ENCODE measurements at regions not wholly inside any gene's neighbourhood (a gene's known extent, or its start where the extent isn't known, plus 50 kb on each side); places are given as distances from the start of the nearest gene placed in this dataset.

DNA sequence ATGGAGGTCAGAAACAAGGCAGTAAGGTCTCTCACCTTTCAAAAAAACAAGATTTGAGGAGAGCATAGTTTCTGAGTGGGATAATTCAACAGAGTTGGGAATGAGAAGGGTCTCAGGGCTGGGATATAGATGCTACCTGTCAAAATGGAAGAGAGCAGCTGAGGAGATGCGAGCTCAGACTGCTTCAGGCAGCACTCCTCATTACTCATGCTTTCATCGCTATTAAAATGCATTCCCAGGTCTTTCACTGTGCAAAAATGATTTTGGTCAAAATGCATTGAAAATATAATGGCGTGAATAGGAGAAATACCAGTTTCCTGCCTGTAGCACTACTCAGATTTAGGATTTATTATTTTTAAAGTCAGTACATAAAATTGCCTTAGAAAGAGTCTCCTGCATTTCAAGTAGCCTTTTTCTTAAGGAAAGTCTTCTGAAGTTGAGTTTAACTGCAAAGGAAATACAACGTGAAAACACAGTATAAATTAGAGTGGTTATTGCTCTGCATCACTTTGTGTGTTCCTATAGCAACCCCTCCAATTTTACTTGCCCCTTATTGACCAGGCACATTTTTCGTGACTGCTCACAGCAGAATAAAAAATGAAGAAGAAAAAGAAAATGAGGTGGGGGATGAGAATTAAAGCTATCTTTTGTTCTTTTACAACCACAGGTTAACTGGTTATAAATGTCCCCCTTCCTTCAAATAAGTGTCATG, 724.8 kb upstream of the SEMA6A start:
- BruUV-seq (replicated peaks), result no TSS peak
- H2AFZ ChIP-seq (ENCODE audit: control insufficient read depth, low read depth, low read length), result no peak overlapping the region
- no peak overlapping the region for H3K9ac ChIP-seq (ENCODE audit: control insufficient read depth, insufficient read depth, low read length)
- 22% methylated on average over 5 of the region's 5 CpGs for WGBS (ENCODE audit: insufficient coverage, insufficient replicate concordance, low lambda C conversion rate, missing lambda C conversion rate)
- in situ Hi-C loops (cut with MboI) (no loop called here), intact Hi-C loops (cut with micrococcal nuclease; ENCODE audit: unreplicated experiment) (no loop called here)
- DNase-seq (ENCODE audit: low read depth, low spot score), result no peak
- H4K20me1 ChIP-seq (ENCODE audit: control insufficient read depth, insufficient read depth), result no peaks in the 10 kb centered on the region
- ChIA-PET CTCF (interaction anchor here (0.6 kb wide), 1 partner anchor 1572 kb away, joined by 3 read pairs; no protein-coding TSS in a partner anchor), POLR2A (no interaction called here), SMC1A (ENCODE audit: uncharacterized antibody, unreplicated experiment) (no interaction called here), RAD21 (ENCODE audit: unreplicated experiment) (no interaction called here)
- no peaks in the 10 kb centered on the region for H3K36me3 ChIP-seq (ENCODE audit: control insufficient read depth in 2 of 2, insufficient read depth in 2 of 2, low read length in 1 of 2)
- no peak overlapping the region for H3K4me3 ChIP-seq
- H3K4me2 ChIP-seq (ENCODE audit: control insufficient read depth, insufficient read depth), result no peak overlapping the region
- no peaks in the 10 kb centered on the region for H3K27me3 ChIP-seq (replicated peaks in 1 of 2; ENCODE audit: control insufficient read depth in 2 of 2, insufficient read depth in 2 of 2, low read length in 1 of 2)
- ATAC-seq, result no peak
- no peaks in the 10 kb centered on the region for H3K79me2 ChIP-seq (ENCODE audit: control insufficient read depth, insufficient read depth, low read length)
- no peaks in the 10 kb centered on the region for H3K9me3 ChIP-seq (replicated peaks; ENCODE audit: control insufficient read depth, insufficient read depth, low read length)
- no peaks in the 10 kb centered on the region for H3K4me1 ChIP-seq (ENCODE audit: control insufficient read depth, insufficient read depth, low read length)
- H3K27ac ChIP-seq (ENCODE audit: control insufficient read depth, insufficient read depth), result no peak overlapping the region
- no peak for FAIRE-seq
- TF ChIP-seq, protein P1, sequence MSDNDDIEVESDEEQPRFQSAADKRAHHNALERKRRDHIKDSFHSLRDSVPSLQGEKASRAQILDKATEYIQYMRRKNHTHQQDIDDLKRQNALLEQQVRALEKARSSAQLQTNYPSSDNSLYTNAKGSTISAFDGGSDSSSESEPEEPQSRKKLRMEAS (IDR thresholded peaks at IDR 0.05; ENCODE audit: low read depth, low read length), result no peak
- TF ChIP-seq, protein P2, sequence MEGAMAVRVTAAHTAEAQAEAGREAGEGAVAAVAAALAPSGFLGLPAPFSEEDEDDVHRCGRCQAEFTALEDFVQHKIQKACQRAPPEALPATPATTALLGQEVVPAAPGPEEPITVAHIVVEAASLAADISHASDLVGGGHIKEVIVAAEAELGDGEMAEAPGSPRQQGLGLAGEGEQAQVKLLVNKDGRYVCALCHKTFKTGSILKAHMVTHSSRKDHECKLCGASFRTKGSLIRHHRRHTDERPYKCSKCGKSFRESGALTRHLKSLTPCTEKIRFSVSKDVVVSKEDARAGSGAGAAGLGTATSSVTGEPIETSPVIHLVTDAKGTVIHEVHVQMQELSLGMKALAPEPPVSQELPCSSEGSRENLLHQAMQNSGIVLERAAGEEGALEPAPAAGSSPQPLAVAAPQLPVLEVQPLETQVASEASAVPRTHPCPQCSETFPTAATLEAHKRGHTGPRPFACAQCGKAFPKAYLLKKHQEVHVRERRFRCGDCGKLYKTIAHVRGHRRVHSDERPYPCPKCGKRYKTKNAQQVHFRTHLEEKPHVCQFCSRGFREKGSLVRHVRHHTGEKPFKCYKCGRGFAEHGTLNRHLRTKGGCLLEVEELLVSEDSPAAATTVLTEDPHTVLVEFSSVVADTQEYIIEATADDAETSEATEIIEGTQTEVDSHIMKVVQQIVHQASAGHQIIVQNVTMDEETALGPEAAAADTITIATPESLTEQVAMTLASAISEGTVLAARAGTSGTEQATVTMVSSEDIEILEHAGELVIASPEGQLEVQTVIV (IDR thresholded peaks at IDR 0.05; ENCODE audit: borderline replicate concordance, partially characterized antibody), result no peak
- TF ChIP-seq, protein P3, sequence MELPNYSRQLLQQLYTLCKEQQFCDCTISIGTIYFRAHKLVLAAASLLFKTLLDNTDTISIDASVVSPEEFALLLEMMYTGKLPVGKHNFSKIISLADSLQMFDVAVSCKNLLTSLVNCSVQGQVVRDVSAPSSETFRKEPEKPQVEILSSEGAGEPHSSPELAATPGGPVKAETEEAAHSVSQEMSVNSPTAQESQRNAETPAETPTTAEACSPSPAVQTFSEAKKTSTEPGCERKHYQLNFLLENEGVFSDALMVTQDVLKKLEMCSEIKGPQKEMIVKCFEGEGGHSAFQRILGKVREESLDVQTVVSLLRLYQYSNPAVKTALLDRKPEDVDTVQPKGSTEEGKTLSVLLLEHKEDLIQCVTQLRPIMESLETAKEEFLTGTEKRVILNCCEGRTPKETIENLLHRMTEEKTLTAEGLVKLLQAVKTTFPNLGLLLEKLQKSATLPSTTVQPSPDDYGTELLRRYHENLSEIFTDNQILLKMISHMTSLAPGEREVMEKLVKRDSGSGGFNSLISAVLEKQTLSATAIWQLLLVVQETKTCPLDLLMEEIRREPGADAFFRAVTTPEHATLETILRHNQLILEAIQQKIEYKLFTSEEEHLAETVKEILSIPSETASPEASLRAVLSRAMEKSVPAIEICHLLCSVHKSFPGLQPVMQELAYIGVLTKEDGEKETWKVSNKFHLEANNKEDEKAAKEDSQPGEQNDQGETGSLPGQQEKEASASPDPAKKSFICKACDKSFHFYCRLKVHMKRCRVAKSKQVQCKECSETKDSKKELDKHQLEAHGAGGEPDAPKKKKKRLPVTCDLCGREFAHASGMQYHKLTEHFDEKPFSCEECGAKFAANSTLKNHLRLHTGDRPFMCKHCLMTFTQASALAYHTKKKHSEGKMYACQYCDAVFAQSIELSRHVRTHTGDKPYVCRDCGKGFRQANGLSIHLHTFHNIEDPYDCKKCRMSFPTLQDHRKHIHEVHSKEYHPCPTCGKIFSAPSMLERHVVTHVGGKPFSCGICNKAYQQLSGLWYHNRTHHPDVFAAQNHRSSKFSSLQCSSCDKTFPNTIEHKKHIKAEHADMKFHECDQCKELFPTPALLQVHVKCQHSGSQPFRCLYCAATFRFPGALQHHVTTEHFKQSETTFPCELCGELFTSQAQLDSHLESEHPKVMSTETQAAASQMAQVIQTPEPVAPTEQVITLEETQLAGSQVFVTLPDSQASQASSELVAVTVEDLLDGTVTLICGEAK (IDR thresholded peaks at IDR 0.05; ENCODE audit: borderline replicate concordance), result no peak
- TF ChIP-seq, protein P4, sequence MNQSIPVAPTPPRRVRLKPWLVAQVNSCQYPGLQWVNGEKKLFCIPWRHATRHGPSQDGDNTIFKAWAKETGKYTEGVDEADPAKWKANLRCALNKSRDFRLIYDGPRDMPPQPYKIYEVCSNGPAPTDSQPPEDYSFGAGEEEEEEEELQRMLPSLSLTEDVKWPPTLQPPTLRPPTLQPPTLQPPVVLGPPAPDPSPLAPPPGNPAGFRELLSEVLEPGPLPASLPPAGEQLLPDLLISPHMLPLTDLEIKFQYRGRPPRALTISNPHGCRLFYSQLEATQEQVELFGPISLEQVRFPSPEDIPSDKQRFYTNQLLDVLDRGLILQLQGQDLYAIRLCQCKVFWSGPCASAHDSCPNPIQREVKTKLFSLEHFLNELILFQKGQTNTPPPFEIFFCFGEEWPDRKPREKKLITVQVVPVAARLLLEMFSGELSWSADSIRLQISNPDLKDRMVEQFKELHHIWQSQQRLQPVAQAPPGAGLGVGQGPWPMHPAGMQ (IDR thresholded peaks at IDR 0.05; ENCODE audit: borderline replicate concordance), result no peak
- TF ChIP-seq, protein P5, sequence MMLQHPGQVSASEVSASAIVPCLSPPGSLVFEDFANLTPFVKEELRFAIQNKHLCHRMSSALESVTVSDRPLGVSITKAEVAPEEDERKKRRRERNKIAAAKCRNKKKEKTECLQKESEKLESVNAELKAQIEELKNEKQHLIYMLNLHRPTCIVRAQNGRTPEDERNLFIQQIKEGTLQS (IDR thresholded peaks at IDR 0.05; ENCODE audit: borderline replicate concordance, extremely low read depth, low read depth, low read length), result no peak
- TF ChIP-seq SP1 (IDR thresholded peaks at IDR 0.05; ENCODE audit: low read depth, low read length), result no peak
- TF ChIP-seq EP300 (IDR thresholded peaks at IDR 0.05; ENCODE audit: borderline replicate concordance in 1 of 2, control insufficient read depth in 1 of 2, low read depth in 2 of 2, low read length in 2 of 2), result no peak
- no peak for TF ChIP-seq BCL11A (IDR thresholded peaks at IDR 0.05; ENCODE audit: low read depth, low read length)
- TF ChIP-seq ZNF384 (IDR thresholded peaks at IDR 0.05; ENCODE audit: borderline replicate concordance, low read depth, low read length), result no peak
- TF ChIP-seq BMI1 (IDR thresholded peaks at IDR 0.05; ENCODE audit: borderline replicate concordance), result no peak
- TF ChIP-seq, protein P6, sequence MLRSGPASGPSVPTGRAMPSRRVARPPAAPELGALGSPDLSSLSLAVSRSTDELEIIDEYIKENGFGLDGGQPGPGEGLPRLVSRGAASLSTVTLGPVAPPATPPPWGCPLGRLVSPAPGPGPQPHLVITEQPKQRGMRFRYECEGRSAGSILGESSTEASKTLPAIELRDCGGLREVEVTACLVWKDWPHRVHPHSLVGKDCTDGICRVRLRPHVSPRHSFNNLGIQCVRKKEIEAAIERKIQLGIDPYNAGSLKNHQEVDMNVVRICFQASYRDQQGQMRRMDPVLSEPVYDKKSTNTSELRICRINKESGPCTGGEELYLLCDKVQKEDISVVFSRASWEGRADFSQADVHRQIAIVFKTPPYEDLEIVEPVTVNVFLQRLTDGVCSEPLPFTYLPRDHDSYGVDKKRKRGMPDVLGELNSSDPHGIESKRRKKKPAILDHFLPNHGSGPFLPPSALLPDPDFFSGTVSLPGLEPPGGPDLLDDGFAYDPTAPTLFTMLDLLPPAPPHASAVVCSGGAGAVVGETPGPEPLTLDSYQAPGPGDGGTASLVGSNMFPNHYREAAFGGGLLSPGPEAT (IDR thresholded peaks at IDR 0.05; ENCODE audit: low read depth), result no peak
- no peak for TF ChIP-seq NR2C1 (IDR thresholded peaks at IDR 0.05)

All from GM12878 (cell line).